Liver (tissue), 7 donors: ENCODE measurements at regions not wholly inside any gene's neighbourhood (a gene's known extent, or its start where the extent isn't known, plus 50 kb on each side); places are given as distances from the start of the nearest gene placed in this dataset.

Experiments
- DNase-seq: peaks from one replicate; pipeline ENCODE4 v3.0.0-alpha.2; 2017; ENCODE audit warnings: low spot score
- H3K27ac ChIP-seq, 2 donors: one replicate each; pipeline ENCODE4 v1.7.0; 2013; ENCODE audit warnings: inconsistent platforms in 2 of 2, low read length in 2 of 2, control low read depth in 1 of 2, low read depth in 1 of 2, mild to moderate bottlenecking in 1 of 2
- H3K27me3 ChIP-seq, 4 donors: one replicate each; pipeline versions ENCODE4 v1.6.1 to v1.7.0; 2013; ENCODE audit warnings: low read length in 3 of 4, inconsistent platforms in 1 of 4, mild to moderate bottlenecking in 1 of 4, moderate library complexity in 1 of 4; ENCODE audit not compliant: control insufficient read depth in 4 of 4, insufficient read depth in 4 of 4
- H3K36me3 ChIP-seq, 4 donors: one replicate each; pipeline versions ENCODE4 v1.6.1 to v1.7.0; 2013; ENCODE audit warnings: low read length in 3 of 4, mild to moderate bottlenecking in 3 of 4, low read depth in 1 of 4, moderate library complexity in 1 of 4; ENCODE audit not compliant: control insufficient read depth in 4 of 4, insufficient read depth in 3 of 4
- H3K4me1 ChIP-seq, 4 donors: one replicate each; pipeline versions ENCODE4 v1.6.1 to v1.7.0; 2013; ENCODE audit warnings: low read length in 3 of 4, mild to moderate bottlenecking in 3 of 4, moderate library complexity in 1 of 4; ENCODE audit not compliant: control insufficient read depth in 4 of 4, insufficient read depth in 4 of 4
- H3K4me3 ChIP-seq, 3 donors: one replicate each; pipeline versions ENCODE4 v1.6.1 to v1.7.0; 2013; ENCODE audit warnings: low read length in 3 of 3, control low read depth in 1 of 3, low read depth in 1 of 3, mild to moderate bottlenecking in 1 of 3
- H3K9ac ChIP-seq, 2 donors: one replicate each; pipeline ENCODE4 v1.7.0; 2013; ENCODE audit warnings: low read length in 2 of 2, mild to moderate bottlenecking in 2 of 2, moderate library complexity in 2 of 2, control low read depth in 1 of 2, low read depth in 1 of 2
- H3K9me3 ChIP-seq, 4 donors: one replicate each; pipeline versions ENCODE4 v1.6.1 to v1.7.0; 2013; ENCODE audit warnings: low read length in 3 of 4; ENCODE audit not compliant: control insufficient read depth in 4 of 4
- EGR1 ChIP-seq, 2 donors: IDR thresholded peaks; 2 replicates each; pipeline ENCODE4 v1.6.1; 2016 to 2018; ENCODE audit warnings: antibody characterized with exemption in 2 of 2, low read depth in 2 of 2
- FOXA1 ChIP-seq: IDR thresholded peaks from 2 replicates; pipeline ENCODE4 v1.6.1; 2016; ENCODE audit warnings: antibody characterized with exemption
- FOXA2 ChIP-seq: IDR thresholded peaks from 2 replicates; pipeline ENCODE4 v1.6.1; 2016; ENCODE audit warnings: antibody characterized with exemption
- GABPA ChIP-seq, 2 donors: IDR thresholded peaks in 1 of 2; conservative IDR thresholded peaks in 1 of 2; 2 replicates each; pipeline ENCODE4 v1.6.1; 2016; ENCODE audit warnings: antibody characterized with exemption in 2 of 2, mild to moderate bottlenecking in 1 of 2, moderate library complexity in 1 of 2
- HNF4A ChIP-seq, 2 donors: conservative IDR thresholded peaks; 2 replicates each; pipeline ENCODE4 v1.6.1; 2016; ENCODE audit warnings: antibody characterized with exemption in 2 of 2, mild to moderate bottlenecking in 2 of 2
- HNF4G ChIP-seq: IDR thresholded peaks from 2 replicates; pipeline ENCODE4 v1.6.1; 2016; ENCODE audit warnings: antibody characterized with exemption
- JUND ChIP-seq, 2 donors: IDR thresholded peaks; 2 replicates each; pipeline ENCODE4 v1.6.1; 2016; ENCODE audit warnings: antibody characterized with exemption in 2 of 2
- NR2F2 ChIP-seq: IDR thresholded peaks from 2 replicates; pipeline ENCODE4 v1.6.1; 2016; ENCODE audit warnings: antibody characterized with exemption
- RAD21 ChIP-seq, 2 donors: IDR thresholded peaks; 2 replicates each; pipeline ENCODE4 v1.6.1; 2016; ENCODE audit warnings: antibody characterized with exemption in 2 of 2, mild to moderate bottlenecking in 2 of 2
- REST ChIP-seq: IDR thresholded peaks from 2 replicates; pipeline ENCODE4 v1.6.1; 2016; ENCODE audit warnings: antibody characterized with exemption, mild to moderate bottlenecking
- RXRA ChIP-seq, 2 donors: IDR thresholded peaks; 2 replicates each; pipeline ENCODE4 v1.6.1; 2017 to 2018; ENCODE audit warnings: antibody characterized with exemption in 2 of 2, mild to moderate bottlenecking in 1 of 2
- SP1 ChIP-seq: IDR thresholded peaks from 2 replicates; pipeline ENCODE4 v1.6.1; 2018; ENCODE audit warnings: antibody characterized with exemption, mild to moderate bottlenecking
- TAF1 ChIP-seq: conservative IDR thresholded peaks from 2 replicates; pipeline ENCODE4 v1.6.1; 2016; ENCODE audit warnings: antibody characterized with exemption, mild to moderate bottlenecking
- YY1 ChIP-seq: IDR thresholded peaks from 2 replicates; pipeline ENCODE4 v1.6.1; 2016; ENCODE audit warnings: antibody characterized with exemption, mild to moderate bottlenecking
- ZBTB33 ChIP-seq: IDR thresholded peaks from 2 replicates; pipeline ENCODE4 v1.6.1; 2016; ENCODE audit warnings: antibody characterized with exemption
- WGBS: extraction: QIAGEN DNeasy Blood & Tissue Kit; methylation state at CpG from one replicate; pipeline ENCODE4 v1.1.7; 2013; 5-methylcytosine and 5-hydroxymethylcytosine counted together
- TF ChIP-seq, protein P1 (sequence below): IDR thresholded peaks from 2 replicates; pipeline ENCODE4 v1.6.1; 2016; ENCODE audit warnings: antibody characterized with exemption
- TF ChIP-seq, protein P2 (sequence below): IDR thresholded peaks from 2 replicates; pipeline ENCODE4 v1.6.1; 2016; ENCODE audit warnings: antibody characterized with exemption
- donor health status: healthy.
- donor health status: healthy.
- donor health status: healthy.
- donor health status: healthy.

DNA sequence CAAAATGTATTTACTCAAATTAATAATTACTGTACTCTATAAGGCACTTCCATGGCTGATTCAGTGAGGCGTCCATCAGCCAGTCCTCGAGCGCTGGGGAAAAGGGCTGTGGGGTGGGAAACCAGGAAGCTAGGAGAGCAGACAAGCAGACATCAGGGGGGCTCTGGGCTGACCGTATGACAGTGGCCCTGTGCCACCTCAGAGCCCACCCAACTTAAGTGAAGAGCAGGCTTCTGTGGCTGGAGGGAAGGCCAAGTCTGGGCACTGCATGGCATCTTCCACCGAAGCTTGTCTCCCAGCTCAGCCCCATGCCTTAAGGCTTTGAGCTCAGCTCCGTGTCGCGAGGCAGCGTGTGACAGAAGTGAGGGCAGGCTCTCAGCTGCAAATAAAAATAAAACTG lies 464.5 kb upstream of the ZMIZ1 start:
- TF ChIP-seq FOXA1 (no peak), EGR1 (IDR thresholded peaks at IDR 0.05; ENCODE audit: low read depth in 2 of 2) (no peak), REST (no peak), JUND (IDR thresholded peaks at IDR 0.05) (no peak), RXRA (IDR thresholded peaks at IDR 0.05) (no peak), GABPA (IDR thresholded peaks at IDR 0.05 in 1 of 2, conservative IDR thresholded peaks at IDR 0.05 in 1 of 2) (no peak), TAF1 (no peak), HNF4A (conservative IDR thresholded peaks at IDR 0.05) (no peak), YY1 (no peak), FOXA2 (no peak), NR2F2 (no peak), HNF4G (no peak)
- TF ChIP-seq, protein P1, sequence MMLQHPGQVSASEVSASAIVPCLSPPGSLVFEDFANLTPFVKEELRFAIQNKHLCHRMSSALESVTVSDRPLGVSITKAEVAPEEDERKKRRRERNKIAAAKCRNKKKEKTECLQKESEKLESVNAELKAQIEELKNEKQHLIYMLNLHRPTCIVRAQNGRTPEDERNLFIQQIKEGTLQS: no peak
- H3K4me3 ChIP-seq: no peak overlapping the region
- DNase-seq: no peak
- H3K4me1 ChIP-seq: no peaks in the 10 kb centered on the region
- H3K9me3 ChIP-seq: no peaks in the 10 kb centered on the region
- no peak overlapping the region for H3K9ac ChIP-seq
- H3K36me3 ChIP-seq: no peaks in the 10 kb centered on the region
- H3K27me3 ChIP-seq: no peaks in the 10 kb centered on the region
- 92% methylated on average over 9 of the region's 9 CpGs for WGBS
- H3K27ac ChIP-seq: no peak overlapping the region

GRCh38 chr10:78604721-78605120 lies 464.0 kb upstream of the ZMIZ1 start:
- WGBS: 82% methylated on average over 3 of the region's 3 CpGs
- H3K27ac ChIP-seq: no peak overlapping the region
- DNase-seq: peak; percentile 31

More at GRCh38 chr10:78604721-78605120, 464.0 kb upstream of the ZMIZ1 start:
- Histone ChIP-seq H3K4me1 (no peaks in the 10 kb centered on the region), H3K27me3 (no peaks in the 10 kb centered on the region), H3K9ac (no peak overlapping the region), H3K4me3 (no peak overlapping the region), H3K36me3 (no peaks in the 10 kb centered on the region), H3K9me3 (no peaks in the 10 kb centered on the region)
- no peak for TF ChIP-seq RXRA (IDR thresholded peaks at IDR 0.05)
- no peak for TF ChIP-seq ZBTB33
- no peak for TF ChIP-seq GABPA (IDR thresholded peaks at IDR 0.05 in 1 of 2, conservative IDR thresholded peaks at IDR 0.05 in 1 of 2)
- no peak for TF ChIP-seq FOXA2
- no peak for TF ChIP-seq FOXA1
- TF ChIP-seq, protein P1: no peak
- TF ChIP-seq SP1: no peak
- TF ChIP-seq, protein P2, sequence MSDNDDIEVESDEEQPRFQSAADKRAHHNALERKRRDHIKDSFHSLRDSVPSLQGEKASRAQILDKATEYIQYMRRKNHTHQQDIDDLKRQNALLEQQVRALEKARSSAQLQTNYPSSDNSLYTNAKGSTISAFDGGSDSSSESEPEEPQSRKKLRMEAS: no peak
- TF ChIP-seq NR2F2: no peak
- no peak for TF ChIP-seq REST
- no peak for TF ChIP-seq JUND (IDR thresholded peaks at IDR 0.05)
- no peak for TF ChIP-seq TAF1
- no peak for TF ChIP-seq HNF4G
- TF ChIP-seq HNF4A (conservative IDR thresholded peaks at IDR 0.05): no peak
- TF ChIP-seq RAD21 (IDR thresholded peaks at IDR 0.05): no peak
- TF ChIP-seq EGR1 (IDR thresholded peaks at IDR 0.05; ENCODE audit: low read depth in 2 of 2): no peak
